ENCODE measurements at regions not wholly inside any gene's neighbourhood (a gene's known extent, or its start where the extent isn't known, plus 50 kb on each side); places are given as distances from the start of the nearest gene placed in this dataset.
A peak's percentile ranks its signal among the peaks of the same experiment; 100 is the strongest.

GRCh38 chr15:27623560-27624305 lies 475.4 kb downstream of the OCA2 start:
- no peaks in the 10 kb centered on the region for H3K79me2 ChIP-seq (replicated peaks; ENCODE audit: insufficient read depth)
- H3K27ac Mint-ChIP-seq: no peak overlapping the region; the same call in 1 of the 2 replicates
- peaks cover 9% of the 10 kb centered on the region for H3K4me1 Mint-ChIP-seq
- no peak overlapping the region for H3K4me2 ChIP-seq
- no peaks in the 10 kb centered on the region for H3K9me2 ChIP-seq (ENCODE audit: insufficient read depth)
- H3F3A ChIP-seq (replicated peaks; ENCODE audit: low read depth): no peaks in the 10 kb centered on the region
- H3K27ac ChIP-seq (ENCODE audit: low read depth): no peak overlapping the region
- no peaks in the 10 kb centered on the region for H4K20me1 ChIP-seq (replicated peaks; ENCODE audit: insufficient read depth)
- DNase-seq (ENCODE audit: low spot score): no peak
- H2AFZ ChIP-seq: peak overlapping the region; percentile 88; the same call in 1 of the 2 replicates
- H3K36me3 ChIP-seq (ENCODE audit: insufficient read depth): no peaks in the 10 kb centered on the region; the same call in 1 of the 2 replicates
- peaks cover 16% of the 10 kb centered on the region for H3K36me3 Mint-ChIP-seq (ENCODE audit: low read depth)
- peaks cover 23% of the 10 kb centered on the region for H3K9me3 Mint-ChIP-seq
- TF ChIP-seq NANOG (IDR thresholded peaks at IDR 0.05; ENCODE audit: borderline replicate concordance) (no peak), STAT1 (IDR thresholded peaks at IDR 0.05; ENCODE audit: unreplicated experiment) (no peak), EZH2 (IDR thresholded peaks at IDR 0.05; ENCODE audit: low read depth, unreplicated experiment) (no peak), ZNF331 (CRISPR knock-in tag; IDR thresholded peaks at IDR 0.05; ENCODE audit: low read depth) (no peak), ETS1 (IDR thresholded peaks at IDR 0.05) (no peak), CTCF (conservative IDR thresholded peaks at IDR 0.05; ENCODE audit: low read depth in 2 of 2) (no peak), ZNF114 (CRISPR knock-in tag; IDR thresholded peaks at IDR 0.05) (no peak), CREB1 (CRISPR knock-in tag; IDR thresholded peaks at IDR 0.05; ENCODE audit: low read depth) (no peak), POLR2AphosphoS5 (IDR thresholded peaks at IDR 0.05; ENCODE audit: low read depth) (no peak), EZH2phosphoT487 (IDR thresholded peaks at IDR 0.05; ENCODE audit: unreplicated experiment) (no peak), REST (IDR thresholded peaks at IDR 0.05; ENCODE audit: unreplicated experiment) (no peak), JUNB (IDR thresholded peaks at IDR 0.05; ENCODE audit: unreplicated experiment) (no peak)
- TF ChIP-seq, protein P1, sequence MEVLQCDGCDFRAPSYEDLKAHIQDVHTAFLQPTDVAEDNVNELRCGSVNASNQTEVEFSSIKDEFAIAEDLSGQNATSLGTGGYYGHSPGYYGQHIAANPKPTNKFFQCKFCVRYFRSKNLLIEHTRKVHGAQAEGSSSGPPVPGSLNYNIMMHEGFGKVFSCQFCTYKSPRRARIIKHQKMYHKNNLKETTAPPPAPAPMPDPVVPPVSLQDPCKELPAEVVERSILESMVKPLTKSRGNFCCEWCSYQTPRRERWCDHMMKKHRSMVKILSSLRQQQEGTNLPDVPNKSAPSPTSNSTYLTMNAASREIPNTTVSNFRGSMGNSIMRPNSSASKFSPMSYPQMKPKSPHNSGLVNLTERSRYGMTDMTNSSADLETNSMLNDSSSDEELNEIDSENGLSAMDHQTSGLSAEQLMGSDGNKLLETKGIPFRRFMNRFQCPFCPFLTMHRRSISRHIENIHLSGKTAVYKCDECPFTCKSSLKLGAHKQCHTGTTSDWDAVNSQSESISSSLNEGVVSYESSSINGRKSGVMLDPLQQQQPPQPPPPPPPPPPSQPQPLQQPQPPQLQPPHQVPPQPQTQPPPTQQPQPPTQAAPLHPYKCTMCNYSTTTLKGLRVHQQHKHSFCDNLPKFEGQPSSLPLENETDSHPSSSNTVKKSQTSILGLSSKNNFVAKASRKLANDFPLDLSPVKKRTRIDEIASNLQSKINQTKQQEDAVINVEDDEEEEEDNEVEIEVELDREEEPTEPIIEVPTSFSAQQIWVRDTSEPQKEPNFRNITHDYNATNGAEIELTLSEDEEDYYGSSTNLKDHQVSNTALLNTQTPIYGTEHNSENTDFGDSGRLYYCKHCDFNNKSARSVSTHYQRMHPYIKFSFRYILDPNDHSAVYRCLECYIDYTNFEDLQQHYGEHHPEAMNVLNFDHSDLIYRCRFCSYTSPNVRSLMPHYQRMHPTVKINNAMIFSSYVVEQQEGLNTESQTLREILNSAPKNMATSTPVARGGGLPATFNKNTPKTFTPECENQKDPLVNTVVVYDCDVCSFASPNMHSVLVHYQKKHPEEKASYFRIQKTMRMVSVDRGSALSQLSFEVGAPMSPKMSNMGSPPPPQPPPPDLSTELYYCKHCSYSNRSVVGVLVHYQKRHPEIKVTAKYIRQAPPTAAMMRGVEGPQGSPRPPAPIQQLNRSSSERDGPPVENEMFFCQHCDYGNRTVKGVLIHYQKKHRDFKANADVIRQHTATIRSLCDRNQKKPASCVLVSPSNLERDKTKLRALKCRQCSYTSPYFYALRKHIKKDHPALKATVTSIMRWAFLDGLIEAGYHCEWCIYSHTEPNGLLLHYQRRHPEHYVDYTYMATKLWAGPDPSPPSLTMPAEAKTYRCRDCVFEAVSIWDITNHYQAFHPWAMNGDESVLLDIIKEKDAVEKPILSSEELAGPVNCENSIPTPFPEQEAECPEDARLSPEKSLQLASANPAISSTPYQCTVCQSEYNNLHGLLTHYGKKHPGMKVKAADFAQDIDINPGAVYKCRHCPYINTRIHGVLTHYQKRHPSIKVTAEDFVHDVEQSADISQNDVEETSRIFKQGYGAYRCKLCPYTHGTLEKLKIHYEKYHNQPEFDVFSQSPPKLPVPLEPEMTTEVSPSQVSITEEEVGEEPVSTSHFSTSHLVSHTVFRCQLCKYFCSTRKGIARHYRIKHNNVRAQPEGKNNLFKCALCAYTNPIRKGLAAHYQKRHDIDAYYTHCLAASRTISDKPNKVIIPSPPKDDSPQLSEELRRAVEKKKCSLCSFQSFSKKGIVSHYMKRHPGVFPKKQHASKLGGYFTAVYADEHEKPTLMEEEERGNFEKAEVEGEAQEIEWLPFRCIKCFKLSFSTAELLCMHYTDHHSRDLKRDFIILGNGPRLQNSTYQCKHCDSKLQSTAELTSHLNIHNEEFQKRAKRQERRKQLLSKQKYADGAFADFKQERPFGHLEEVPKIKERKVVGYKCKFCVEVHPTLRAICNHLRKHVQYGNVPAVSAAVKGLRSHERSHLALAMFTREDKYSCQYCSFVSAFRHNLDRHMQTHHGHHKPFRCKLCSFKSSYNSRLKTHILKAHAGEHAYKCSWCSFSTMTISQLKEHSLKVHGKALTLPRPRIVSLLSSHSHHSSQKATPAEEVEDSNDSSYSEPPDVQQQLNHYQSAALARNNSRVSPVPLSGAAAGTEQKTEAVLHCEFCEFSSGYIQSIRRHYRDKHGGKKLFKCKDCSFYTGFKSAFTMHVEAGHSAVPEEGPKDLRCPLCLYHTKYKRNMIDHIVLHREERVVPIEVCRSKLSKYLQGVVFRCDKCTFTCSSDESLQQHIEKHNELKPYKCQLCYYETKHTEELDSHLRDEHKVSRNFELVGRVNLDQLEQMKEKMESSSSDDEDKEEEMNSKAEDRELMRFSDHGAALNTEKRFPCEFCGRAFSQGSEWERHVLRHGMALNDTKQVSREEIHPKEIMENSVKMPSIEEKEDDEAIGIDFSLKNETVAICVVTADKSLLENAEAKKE (CRISPR knock-in tag; IDR thresholded peaks at IDR 0.05): no peak
- H3K4me3 Mint-ChIP-seq: no peak overlapping the region
- H3K27me3 ChIP-seq (ENCODE audit: insufficient read depth): no peaks in the 10 kb centered on the region
- peaks cover 3% of the 10 kb centered on the region; the same call in 1 of the 2 replicates for H3K4me1 ChIP-seq (ENCODE audit: insufficient read depth)
- no peak overlapping the region for H3K4me3 ChIP-seq
- ATAC-seq: no peak
- peaks cover 2% of the 10 kb centered on the region for H3K27me3 Mint-ChIP-seq (ENCODE audit: insufficient read depth, low read depth, poor library complexity)
